ENCODE measurements at regions not wholly inside any gene's neighbourhood (a gene's known extent, or its start where the extent isn't known, plus 50 kb on each side); places are given as distances from the start of the nearest gene placed in this dataset.

- H3K4me3 ChIP-seq (ENCODE audit: low read depth, low read length): no peak overlapping the region
- no peak for DNase-seq (ENCODE audit: low read depth)
- TF ChIP-seq CTCF (IDR thresholded peaks at IDR 0.05; ENCODE audit: low read depth, low read length, missing control alignments): no peak
Measured at GRCh38 chr1:216814576-216815259, 91.5 kb upstream of the ESRRG start.

DNA sequence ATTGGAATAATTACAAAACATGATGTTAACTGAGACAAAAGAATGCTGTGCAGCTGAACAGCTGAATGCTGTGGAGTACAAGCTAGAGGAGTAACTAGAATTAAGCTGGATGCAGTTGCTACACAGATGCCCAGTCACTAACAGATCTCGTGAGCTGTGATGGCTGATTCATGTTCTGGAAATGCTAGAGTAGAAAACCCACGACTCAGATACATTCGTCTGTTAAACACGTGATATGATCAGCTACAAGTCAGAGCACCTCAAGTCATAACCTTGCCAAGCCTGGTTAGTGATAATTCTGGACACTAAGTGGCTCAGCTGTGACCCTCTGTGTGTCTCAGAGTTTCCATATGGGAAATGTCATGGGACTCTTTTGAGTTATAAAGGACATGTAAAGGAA is 89.7 kb upstream of the ESRRG start:
- DNase-seq (ENCODE audit: low read depth): no peak
- no peak overlapping the region for H3K4me3 ChIP-seq (ENCODE audit: low read depth, low read length)
- no peak for TF ChIP-seq CTCF (IDR thresholded peaks at IDR 0.05; ENCODE audit: low read depth, low read length, missing control alignments)

GRCh38 chr1:216809649-216810048 is 86.4 kb upstream of the ESRRG start:
- H3K4me3 ChIP-seq (ENCODE audit: low read depth, low read length): no peak overlapping the region
- DNase-seq (ENCODE audit: low read depth): no peak
- TF ChIP-seq CTCF (IDR thresholded peaks at IDR 0.05; ENCODE audit: low read depth, low read length, missing control alignments): no peak

GRCh38 chr1:216807696-216808095 is 84.5 kb upstream of the ESRRG start:
- no peak for TF ChIP-seq CTCF (IDR thresholded peaks at IDR 0.05; ENCODE audit: low read depth, low read length, missing control alignments)
- no peak for DNase-seq (ENCODE audit: low read depth)
- H3K4me3 ChIP-seq (ENCODE audit: low read depth, low read length): no peak overlapping the region

DNA sequence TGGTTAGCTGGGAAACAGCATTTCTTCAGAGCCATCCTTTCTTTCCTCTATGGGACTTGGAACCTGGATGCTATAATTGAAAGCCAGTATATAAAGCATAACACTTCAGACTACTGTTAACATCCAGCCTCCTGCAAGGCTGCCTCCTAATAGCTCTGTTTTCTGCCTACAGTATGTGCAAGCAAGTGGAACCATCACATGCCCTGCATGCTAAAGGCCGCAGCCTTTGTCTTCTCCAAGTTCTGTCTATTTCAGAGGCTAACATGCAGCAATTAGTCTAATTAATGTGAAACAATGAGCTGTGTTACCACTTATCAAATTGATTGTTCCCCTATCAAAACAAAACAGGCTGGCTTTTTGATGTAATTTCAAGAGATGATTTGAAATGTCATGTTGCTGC is 82.7 kb upstream of the ESRRG start:
- H3K4me3 ChIP-seq (ENCODE audit: low read depth, low read length): no peak overlapping the region
- TF ChIP-seq CTCF (IDR thresholded peaks at IDR 0.05; ENCODE audit: low read depth, low read length, missing control alignments): no peak
- DNase-seq (ENCODE audit: low read depth): no peak

GRCh38 chr1:216805233-216805632 is 82.0 kb upstream of the ESRRG start:
- no peak overlapping the region for H3K4me3 ChIP-seq (ENCODE audit: low read depth, low read length)
- no peak for TF ChIP-seq CTCF (IDR thresholded peaks at IDR 0.05; ENCODE audit: low read depth, low read length, missing control alignments)
- DNase-seq (ENCODE audit: low read depth): no peak

- no peak overlapping the region for H3K4me3 ChIP-seq (ENCODE audit: low read depth, low read length)
- no peak for DNase-seq (ENCODE audit: low read depth)
- no peak for TF ChIP-seq CTCF (IDR thresholded peaks at IDR 0.05; ENCODE audit: low read depth, low read length, missing control alignments)
Measured at GRCh38 chr1:216804111-216804510, 80.9 kb upstream of the ESRRG start.

Measured in GM12864 (cell line).